ENCODE measurements at regions not wholly inside any gene's neighbourhood (a gene's known extent, or its start where the extent isn't known, plus 50 kb on each side); places are given as distances from the start of the nearest gene placed in this dataset.
"Not testable (repeated sequence)": the region's sequence is repeated elsewhere in the genome, so short reads cannot be mapped to it uniquely, and the experiment has no call there.

- not testable (repeated sequence) for TF ChIP-seq CTCF (optimal IDR thresholded peaks at IDR 0.05 in 1 of 3, IDR thresholded peaks at IDR 0.05 in 1 of 3, conservative IDR thresholded peaks at IDR 0.05 in 1 of 3; ENCODE audit: extremely low read depth in 1 of 3, insufficient read depth in 2 of 3, low read length in 3 of 3); EZH2 (IDR thresholded peaks at IDR 0.05; ENCODE audit: low read length)
Measured at GRCh38 chr1:144140243-144140642, 168.5 kb upstream of the FAM72C start.

Measured in keratinocyte (primary cell).